H1 (cell line): ENCODE measurements at regions not wholly inside any gene's neighbourhood (a gene's known extent, or its start where the extent isn't known, plus 50 kb on each side); places are given as distances from the start of the nearest gene placed in this dataset.

ENCODE experiments used
- CTCF ChIA-PET: fragments of 300-600 bp; sonication (Branson Sonifier 250); formaldehyde crosslinking; loops from one replicate; lab custom pipeline; 2021; ENCODE audit not compliant: partially characterized antibody; lab: Charles Lee
- POLR2A ChIA-PET: fragments of 300-600 bp; sonication (Branson Sonifier 250); formaldehyde crosslinking; loops from one replicate; lab custom pipeline; 2021; ENCODE audit warnings: inconsistent platforms; ENCODE audit not compliant: partially characterized antibody; lab: Charles Lee
- DNase-seq, 2 experiments: peaks; one replicate each; pipeline versions ENCODE4 v3.0.0 to v3.0.0-alpha.2; 2010 to 2022; ENCODE audit warnings: low spot score in 2 of 2, low read depth in 1 of 2, mixed read lengths in 1 of 2
- FAIRE-seq: peaks from 2 replicates; lab custom pipeline; 2011; peaks lifted over from hg19 to GRCh38; lab: Jason Lieb, UNC
- H2AFZ ChIP-seq: 2 replicates; pipeline ENCODE4 v1.8.1; 2012; ENCODE audit warnings: low read length, inconsistent platforms
- H2AK5ac ChIP-seq: 2 replicates; pipeline ENCODE4 v1.6.1; 2013; ENCODE audit warnings: low read depth, low read length
- H2BK120ac ChIP-seq: replicated peaks from 2 replicates; pipeline ENCODE3; 2013; ENCODE audit warnings: low read depth, low read length, inconsistent platforms
- H2BK12ac ChIP-seq: 2 replicates; pipeline ENCODE4 v1.6.1; 2013; ENCODE audit warnings: low read depth, low read length
- H2BK15ac ChIP-seq: 2 replicates; pipeline ENCODE4 v1.6.1; 2013; ENCODE audit warnings: low read length
- H2BK20ac ChIP-seq: 2 replicates; pipeline ENCODE4 v1.6.1; 2013; ENCODE audit warnings: low read length
- H2BK5ac ChIP-seq: 2 replicates; pipeline ENCODE4 v1.6.1; 2013; ENCODE audit warnings: low read depth, low read length
- H3K14ac ChIP-seq: 2 replicates; pipeline ENCODE4 v1.6.1; 2013; ENCODE audit warnings: inconsistent platforms; ENCODE audit not compliant: insufficient read length
- H3K18ac ChIP-seq: 2 replicates; pipeline ENCODE4 v1.6.1; 2013; ENCODE audit warnings: low read length; ENCODE audit errors: extremely low read depth
- H3K23ac ChIP-seq: 2 replicates; pipeline ENCODE4 v1.6.1; 2013; ENCODE audit warnings: inconsistent platforms; ENCODE audit not compliant: insufficient read length
- H3K23me2 ChIP-seq: 2 replicates; pipeline ENCODE4 v1.6.1; 2013; ENCODE audit warnings: low read depth, low read length
- H3K27ac ChIP-seq: 2 replicates; pipeline ENCODE4 v1.6.1; 2011; ENCODE audit warnings: low read depth, low read length, inconsistent platforms
- H3K27me3 ChIP-seq, 4 experiments: replicated peaks in 1 of 4; 1 replicate in 1 of 4; 2 replicates in 3 of 4; pipeline versions ENCODE4 v1.6.1 to v1.8.1; 2011 to 2013; ENCODE audit warnings: low read length in 3 of 4, mild to moderate bottlenecking in 3 of 4, inconsistent platforms in 2 of 4, mixed read lengths in 2 of 4, moderate library complexity in 1 of 4; ENCODE audit not compliant: control insufficient read depth in 3 of 4, insufficient read depth in 3 of 4; ENCODE audit errors: extremely low read depth in 1 of 4
- H3K36me3 ChIP-seq, 4 experiments: 2 replicates each; pipeline versions ENCODE4 v1.6.1 to v1.8.1; 2011 to 2013; ENCODE audit warnings: mild to moderate bottlenecking in 4 of 4, low read length in 3 of 4, moderate library complexity in 2 of 4, control low read depth in 1 of 4, inconsistent platforms in 1 of 4; ENCODE audit not compliant: insufficient read depth in 4 of 4, control insufficient read depth in 2 of 4
- H3K4ac ChIP-seq: replicated peaks from 2 replicates; pipeline ENCODE3; 2013; ENCODE audit warnings: low read length, low read depth, mixed read lengths, inconsistent platforms; ENCODE audit not compliant: insufficient read length
- H3K4me1 ChIP-seq, 4 experiments: replicated peaks in 1 of 4; 1 replicate in 1 of 4; 2 replicates in 3 of 4; pipeline versions ENCODE4 v1.6.1 to v1.8.1; 2011 to 2013; ENCODE audit warnings: low read length in 3 of 4, inconsistent platforms in 2 of 4, mixed read lengths in 1 of 4; ENCODE audit not compliant: insufficient read depth in 4 of 4, control insufficient read depth in 3 of 4
- H3K4me2 ChIP-seq, 2 experiments: 2 replicates each; pipeline versions ENCODE4 v1.6.1 to v1.8.1; 2011 to 2013; ENCODE audit warnings: low read depth in 2 of 2, low read length in 2 of 2, control low read depth in 1 of 2, inconsistent platforms in 1 of 2, mild to moderate bottlenecking in 1 of 2; ENCODE audit not compliant: insufficient read depth in 1 of 2
- H3K4me3 ChIP-seq, 4 experiments: fragments of 200-600, 300-600 bp in 1 of 4; sonication (generic), shearing (Covaris generic), sonication (Bioruptor Twin) in 1 of 4; 2 replicates each; pipeline versions ENCODE4 v1.5.1 to v1.8.1; 2011 to 2016; ENCODE audit warnings: low read length in 4 of 4, low read depth in 3 of 4, control low read depth in 2 of 4, inconsistent platforms in 2 of 4, mild to moderate bottlenecking in 2 of 4, mixed read lengths in 1 of 4, moderate library complexity in 1 of 4; ENCODE audit not compliant: insufficient read depth in 2 of 4; ENCODE audit errors: extremely low read depth in 1 of 4
- H3K56ac ChIP-seq: replicated peaks from 2 replicates; pipeline ENCODE3; 2013; ENCODE audit warnings: low read depth, mild to moderate bottlenecking, mixed read lengths, low read length, inconsistent platforms; ENCODE audit not compliant: insufficient read length
- H3K79me1 ChIP-seq: 2 replicates; pipeline ENCODE4 v1.6.1; 2013; ENCODE audit warnings: low read depth, low read length, control low read depth
- H3K79me2 ChIP-seq, 2 experiments: 2 replicates each; pipeline versions ENCODE4 v1.6.1 to v1.8.1; 2012 to 2013; ENCODE audit warnings: low read length in 2 of 2, mild to moderate bottlenecking in 2 of 2, inconsistent platforms in 1 of 2; ENCODE audit not compliant: insufficient read depth in 2 of 2, control insufficient read depth in 1 of 2
- H3K9ac ChIP-seq, 4 experiments: replicated peaks in 1 of 4; 1 replicate in 1 of 4; 2 replicates in 3 of 4; pipeline versions ENCODE4 v1.6.1 to v1.8.1; 2011 to 2013; ENCODE audit warnings: low read depth in 3 of 4, low read length in 3 of 4, control low read depth in 2 of 4, mild to moderate bottlenecking in 2 of 4, moderate library complexity in 2 of 4, inconsistent platforms in 1 of 4; ENCODE audit errors: extremely low read depth in 1 of 4
- H3K9me3 ChIP-seq, 2 experiments: 2 replicates each; pipeline versions ENCODE4 v1.6.1 to v1.8.1; 2012 to 2013; ENCODE audit warnings: mild to moderate bottlenecking in 2 of 2, moderate library complexity in 2 of 2, control low read depth in 1 of 2, inconsistent platforms in 1 of 2, low read depth in 1 of 2, low read length in 1 of 2, mixed read lengths in 1 of 2; ENCODE audit not compliant: insufficient read depth in 2 of 2
- H4K20me1 ChIP-seq, 2 experiments: replicated peaks in 1 of 2; 2 replicates each; pipeline versions ENCODE3 to v1.8.1; 2011 to 2013; ENCODE audit warnings: inconsistent platforms in 2 of 2, low read length in 2 of 2, mild to moderate bottlenecking in 1 of 2; ENCODE audit not compliant: insufficient read depth in 2 of 2, control insufficient read depth in 1 of 2
- H4K5ac ChIP-seq: 2 replicates; pipeline ENCODE4 v1.6.1; 2013; ENCODE audit warnings: low read length, low read depth, mixed read lengths, inconsistent platforms; ENCODE audit not compliant: insufficient read length
- H4K8ac ChIP-seq: 2 replicates; pipeline ENCODE4 v1.8.0; 2013; ENCODE audit warnings: mild to moderate bottlenecking, moderate library complexity, low read length, inconsistent platforms; ENCODE audit not compliant: insufficient read depth; ENCODE audit errors: extremely low read depth
- H4K91ac ChIP-seq: replicated peaks from 2 replicates; pipeline ENCODE3; 2013; ENCODE audit warnings: low read length, mixed read lengths, inconsistent platforms; ENCODE audit not compliant: insufficient read length
- CBX5 ChIP-seq: fragments of 300-800, 300-1000 bp; sonication (generic); IDR thresholded peaks from 2 replicates; pipeline ENCODE4 v1.7.1; 2016; ENCODE audit warnings: antibody characterized with exemption, low read length, low read depth
- HDAC2 ChIP-seq, 2 experiments: fragments of 300-600 bp in 1 of 2; sonication (generic) in 1 of 2; IDR thresholded peaks; 2 replicates each; pipeline ENCODE4 v1.6.1; 2011 to 2012; ENCODE audit warnings: low read depth in 2 of 2, low read length in 2 of 2, mild to moderate bottlenecking in 2 of 2, moderate library complexity in 2 of 2, borderline replicate concordance in 1 of 2, inconsistent platforms in 1 of 2
- HDAC6 ChIP-seq: IDR thresholded peaks from one replicate; pipeline ENCODE4 v1.7.1; 2012; ENCODE audit warnings: low read depth, mild to moderate bottlenecking, inconsistent platforms, low read length, moderate library complexity
- TAF1 ChIP-seq: IDR thresholded peaks from 2 replicates; pipeline ENCODE4 v1.6.1; 2011; ENCODE audit warnings: mild to moderate bottlenecking, low read depth, low read length
- TEAD4 ChIP-seq: IDR thresholded peaks from 2 replicates; pipeline ENCODE4 v1.6.1; 2012; ENCODE audit warnings: low read depth, low read length, inconsistent platforms, mixed read lengths
- WGBS, 2 experiments: shearing (Covaris generic) in 1 of 2; methylation state at CpG; one replicate each; pipeline versions ENCODE4 v1.1.6 to v1.1.7; 2013 to 2015; ENCODE audit warnings: low lambda C conversion rate in 2 of 2, mixed read lengths in 2 of 2, inconsistent platforms in 1 of 2, low coverage in 1 of 2, missing lambda C conversion rate in 1 of 2; ENCODE audit not compliant: insufficient replicate concordance in 2 of 2, insufficient coverage in 1 of 2, insufficient read length in 1 of 2; ENCODE audit errors: extremely low coverage in 1 of 2, missing lambda C conversion rate in 1 of 2; 5-methylcytosine and 5-hydroxymethylcytosine counted together
- TF ChIP-seq, protein P1 (sequence below): IDR thresholded peaks from 2 replicates; pipeline ENCODE4 v1.6.1; 2012; ENCODE audit warnings: low read length, inconsistent platforms
- TF ChIP-seq, protein P2 (sequence below): IDR thresholded peaks from 2 replicates; pipeline ENCODE4 v1.6.1; 2012; ENCODE audit warnings: inconsistent platforms
- TF ChIP-seq, protein P3 (sequence below), 3 experiments: IDR thresholded peaks; 1 replicate in 2 of 3; 2 replicates in 1 of 3; pipeline versions ENCODE4 v1.5.1 to v1.6.1; 2011; ENCODE audit warnings: low read length in 3 of 3, mild to moderate bottlenecking in 3 of 3, inconsistent platforms in 2 of 3, low read depth in 1 of 3, moderate library complexity in 1 of 3; ENCODE audit not compliant: insufficient read depth in 1 of 3; ENCODE audit errors: control extremely low read depth in 1 of 3
- TF ChIP-seq, protein P4 (sequence below): IDR thresholded peaks from 2 replicates; pipeline ENCODE4 v1.6.1; 2012; ENCODE audit warnings: inconsistent platforms

DNA sequence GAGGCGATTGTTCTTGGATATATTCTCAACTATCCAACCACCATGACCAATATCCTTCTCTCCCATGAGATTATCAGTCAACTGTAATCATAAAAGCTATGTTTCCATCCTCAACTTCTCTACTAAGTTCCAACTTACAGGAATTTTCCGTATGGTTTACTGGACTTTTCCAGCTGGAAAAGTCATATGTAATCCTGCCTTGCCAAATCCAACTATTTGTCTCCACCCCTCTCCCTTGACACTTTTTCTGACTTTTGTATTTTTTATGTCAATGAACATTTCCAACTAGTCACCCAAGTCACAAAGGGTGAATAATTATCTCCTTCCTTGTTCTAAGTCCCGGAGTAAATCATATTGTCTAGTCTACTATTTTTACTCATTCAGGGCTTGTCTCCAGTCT, 293.1 kb downstream of the USP25 start:
- Histone ChIP-seq H3K56ac (no peak overlapping the region), H3K27ac (no peak overlapping the region), H3K4me2 (no peak overlapping the region), H2BK120ac (no peak overlapping the region), H2BK15ac (no peak overlapping the region), H3K9me3 (no peaks in the 10 kb centered on the region; a peak in 1 of 4 replicates), H3K14ac (no peak overlapping the region), H4K91ac (no peak overlapping the region), H3K4me1 (no peaks in the 10 kb centered on the region), H2BK12ac (no peak overlapping the region), H3K79me2 (no peaks in the 10 kb centered on the region), H3K23ac (no peak overlapping the region), H3K36me3 (no peaks in the 10 kb centered on the region), H3K23me2 (no peaks in the 10 kb centered on the region), H3K4ac (no peak overlapping the region), H2AFZ (no peak overlapping the region), H2BK20ac (no peak overlapping the region), H3K79me1 (no peaks in the 10 kb centered on the region), H4K8ac (no peak overlapping the region), H3K27me3 (no peaks in the 10 kb centered on the region), H2AK5ac (no peak overlapping the region), H3K4me3 (no peak overlapping the region), H3K18ac (no peak overlapping the region), H4K20me1 (no peaks in the 10 kb centered on the region), H2BK5ac (no peak overlapping the region), H3K9ac (no peak overlapping the region), H4K5ac (no peak overlapping the region)
- CTCF ChIA-PET, result interaction anchor here (1.6 kb wide), 1 partner anchor 46 kb away, joined by 3 read pairs; no protein-coding TSS in a partner anchor
- FAIRE-seq (no peak), DNase-seq (no peak)
- WGBS, 2 experiments, result 99% methylated on average over 3 of the region's 3 CpGs; no CpG with 5 or more reads in 1 of the 2 experiments
- POLR2A ChIA-PET, result no interaction called here
- TF ChIP-seq TAF1 (no peak), HDAC6 (no peak), HDAC2 (IDR thresholded peaks at IDR 0.05; ENCODE audit: borderline replicate concordance in 1 of 2, low read depth in 2 of 2, low read length in 2 of 2) (no peak), TEAD4 (no peak), CBX5 (no peak)
- TF ChIP-seq, protein P1, sequence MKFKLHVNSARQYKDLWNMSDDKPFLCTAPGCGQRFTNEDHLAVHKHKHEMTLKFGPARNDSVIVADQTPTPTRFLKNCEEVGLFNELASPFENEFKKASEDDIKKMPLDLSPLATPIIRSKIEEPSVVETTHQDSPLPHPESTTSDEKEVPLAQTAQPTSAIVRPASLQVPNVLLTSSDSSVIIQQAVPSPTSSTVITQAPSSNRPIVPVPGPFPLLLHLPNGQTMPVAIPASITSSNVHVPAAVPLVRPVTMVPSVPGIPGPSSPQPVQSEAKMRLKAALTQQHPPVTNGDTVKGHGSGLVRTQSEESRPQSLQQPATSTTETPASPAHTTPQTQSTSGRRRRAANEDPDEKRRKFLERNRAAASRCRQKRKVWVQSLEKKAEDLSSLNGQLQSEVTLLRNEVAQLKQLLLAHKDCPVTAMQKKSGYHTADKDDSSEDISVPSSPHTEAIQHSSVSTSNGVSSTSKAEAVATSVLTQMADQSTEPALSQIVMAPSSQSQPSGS, result no peak
- TF ChIP-seq, protein P2, sequence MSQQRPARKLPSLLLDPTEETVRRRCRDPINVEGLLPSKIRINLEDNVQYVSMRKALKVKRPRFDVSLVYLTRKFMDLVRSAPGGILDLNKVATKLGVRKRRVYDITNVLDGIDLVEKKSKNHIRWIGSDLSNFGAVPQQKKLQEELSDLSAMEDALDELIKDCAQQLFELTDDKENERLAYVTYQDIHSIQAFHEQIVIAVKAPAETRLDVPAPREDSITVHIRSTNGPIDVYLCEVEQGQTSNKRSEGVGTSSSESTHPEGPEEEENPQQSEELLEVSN, result no peak
- TF ChIP-seq, protein P3, sequence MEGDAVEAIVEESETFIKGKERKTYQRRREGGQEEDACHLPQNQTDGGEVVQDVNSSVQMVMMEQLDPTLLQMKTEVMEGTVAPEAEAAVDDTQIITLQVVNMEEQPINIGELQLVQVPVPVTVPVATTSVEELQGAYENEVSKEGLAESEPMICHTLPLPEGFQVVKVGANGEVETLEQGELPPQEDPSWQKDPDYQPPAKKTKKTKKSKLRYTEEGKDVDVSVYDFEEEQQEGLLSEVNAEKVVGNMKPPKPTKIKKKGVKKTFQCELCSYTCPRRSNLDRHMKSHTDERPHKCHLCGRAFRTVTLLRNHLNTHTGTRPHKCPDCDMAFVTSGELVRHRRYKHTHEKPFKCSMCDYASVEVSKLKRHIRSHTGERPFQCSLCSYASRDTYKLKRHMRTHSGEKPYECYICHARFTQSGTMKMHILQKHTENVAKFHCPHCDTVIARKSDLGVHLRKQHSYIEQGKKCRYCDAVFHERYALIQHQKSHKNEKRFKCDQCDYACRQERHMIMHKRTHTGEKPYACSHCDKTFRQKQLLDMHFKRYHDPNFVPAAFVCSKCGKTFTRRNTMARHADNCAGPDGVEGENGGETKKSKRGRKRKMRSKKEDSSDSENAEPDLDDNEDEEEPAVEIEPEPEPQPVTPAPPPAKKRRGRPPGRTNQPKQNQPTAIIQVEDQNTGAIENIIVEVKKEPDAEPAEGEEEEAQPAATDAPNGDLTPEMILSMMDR (IDR thresholded peaks at IDR 0.05; ENCODE audit: control extremely low read depth in 1 of 3, insufficient read depth in 1 of 3, low read depth in 1 of 3, low read length in 3 of 3), result no peak
- TF ChIP-seq, protein P4, sequence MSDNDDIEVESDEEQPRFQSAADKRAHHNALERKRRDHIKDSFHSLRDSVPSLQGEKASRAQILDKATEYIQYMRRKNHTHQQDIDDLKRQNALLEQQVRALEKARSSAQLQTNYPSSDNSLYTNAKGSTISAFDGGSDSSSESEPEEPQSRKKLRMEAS, result no peak
